HG02981 (cell line): ENCODE measurements at regions not wholly inside any gene's neighbourhood (a gene's known extent, or its start where the extent isn't known, plus 50 kb on each side); places are given as distances from the start of the nearest gene placed in this dataset.

Experiments
- ATAC-seq: cut with Tn5 transposase; IDR thresholded peaks from one replicate; pipeline ENCODE4 v1.9.1; 2021; ENCODE audit warnings: mild to moderate bottlenecking, moderate library complexity; ENCODE audit not compliant: unreplicated experiment

- ATAC-seq = no peak
Observed at GRCh38 chr9:18362901-18363685, 110.9 kb upstream of the ADAMTSL1 start.

GRCh38 chr9:18365651-18366050 lies 108.3 kb upstream of the ADAMTSL1 start:
- no peak for ATAC-seq

DNA sequence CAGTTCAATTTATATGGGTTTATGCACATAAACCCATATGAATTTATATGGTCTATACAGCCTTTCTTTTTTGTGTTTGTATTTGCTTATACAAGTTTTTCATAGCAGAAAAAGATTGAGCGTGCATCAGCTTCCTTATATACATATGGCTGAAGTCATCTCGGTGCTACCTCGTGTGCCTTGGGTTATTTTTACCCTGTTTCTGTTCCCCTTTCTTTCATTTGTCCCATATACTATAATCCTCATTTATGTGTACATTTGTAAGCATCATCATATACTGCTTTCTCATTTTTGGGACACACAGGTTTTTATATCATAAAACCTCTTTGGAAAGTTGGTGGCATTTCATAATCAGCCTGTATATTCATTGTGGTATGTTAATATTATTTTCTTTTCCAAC lies 107.8 kb upstream of the ADAMTSL1 start:
- ATAC-seq = no peak

DNA sequence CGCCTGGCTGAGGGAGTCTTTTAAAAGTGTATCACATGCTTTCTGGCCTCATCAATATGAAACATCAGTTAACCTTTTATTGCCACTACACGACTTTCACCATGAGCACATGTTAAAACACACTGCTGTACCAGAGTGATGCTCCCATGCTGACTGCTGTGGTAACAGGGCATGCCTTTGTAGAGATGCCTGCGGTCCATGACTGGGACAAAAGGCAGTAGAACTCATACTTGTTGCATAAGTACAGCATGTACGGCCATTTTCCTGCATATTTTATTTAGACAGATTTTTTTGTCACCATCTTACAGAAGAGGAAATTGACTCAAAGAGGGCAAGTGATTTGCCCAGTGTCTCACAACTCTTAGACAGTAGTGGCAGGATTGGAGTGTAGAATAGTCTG lies 105.7 kb upstream of the ADAMTSL1 start:
- no peak for ATAC-seq

- ATAC-seq = no peak
Observed at GRCh38 chr9:18371141-18371540, 102.8 kb upstream of the ADAMTSL1 start.

- ATAC-seq = no peak
Observed at GRCh38 chr9:18371621-18372020, 102.3 kb upstream of the ADAMTSL1 start.

- no peak for ATAC-seq
Observed at GRCh38 chr9:18379073-18379811, 94.7 kb upstream of the ADAMTSL1 start.

DNA sequence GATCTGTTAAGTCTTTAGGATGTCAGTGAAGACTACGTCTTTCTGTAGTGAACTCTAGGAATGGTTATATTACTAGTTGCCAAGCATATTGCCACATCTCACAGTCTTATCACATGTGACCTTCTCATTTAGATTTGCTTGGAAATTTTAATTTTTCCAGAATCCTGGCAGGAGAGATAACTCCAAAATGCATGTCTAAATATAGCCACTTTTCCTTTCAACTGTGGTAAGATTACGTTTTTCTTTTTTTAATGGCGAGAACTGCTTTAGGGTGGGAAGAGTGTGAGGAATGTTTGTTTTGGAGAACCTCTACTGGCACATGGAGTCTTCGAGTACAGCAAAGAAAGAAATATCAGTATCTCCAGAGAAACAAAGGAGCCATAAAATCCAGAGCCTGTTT lies 91.7 kb upstream of the ADAMTSL1 start:
- ATAC-seq = no peak

GRCh38 chr9:18384066-18384465 lies 89.9 kb upstream of the ADAMTSL1 start:
- no peak for ATAC-seq

DNA sequence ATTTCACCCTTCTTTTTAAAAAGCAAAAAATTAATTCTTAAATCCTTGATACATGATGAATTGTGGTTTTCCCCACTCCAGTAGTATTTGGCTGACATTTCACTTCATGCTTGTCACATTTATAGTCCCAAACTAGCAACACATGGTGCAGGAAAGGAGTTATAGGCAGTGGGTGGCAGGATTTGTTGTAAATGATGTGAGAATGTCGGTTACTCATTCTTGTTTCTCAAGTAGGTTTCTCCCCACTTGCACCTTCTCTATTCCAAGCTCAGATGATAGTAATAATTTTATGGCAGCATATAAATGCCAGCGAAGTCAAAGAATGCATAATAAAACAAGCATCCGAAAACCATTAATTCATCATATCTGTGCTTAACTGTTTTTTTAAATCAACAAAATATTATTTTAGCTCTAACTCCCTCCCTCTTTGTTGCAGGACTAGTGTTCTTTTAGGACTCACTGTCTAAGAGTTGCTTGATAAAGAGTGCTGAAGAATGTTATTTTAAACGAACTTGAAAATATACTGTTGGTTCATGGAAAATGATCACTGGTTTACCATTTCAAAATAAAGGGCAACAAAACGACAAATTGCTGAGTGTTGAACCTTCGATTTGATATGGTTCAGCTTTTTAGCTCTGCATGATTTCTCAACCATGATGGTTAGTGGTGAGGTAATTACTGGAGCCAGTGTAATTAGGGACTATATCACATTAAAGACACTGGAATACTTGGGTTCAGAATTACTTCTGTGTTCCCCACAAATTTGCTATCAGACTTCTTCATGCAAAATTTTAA lies 88.1 kb upstream of the ADAMTSL1 start:
- no peak for ATAC-seq

DNA sequence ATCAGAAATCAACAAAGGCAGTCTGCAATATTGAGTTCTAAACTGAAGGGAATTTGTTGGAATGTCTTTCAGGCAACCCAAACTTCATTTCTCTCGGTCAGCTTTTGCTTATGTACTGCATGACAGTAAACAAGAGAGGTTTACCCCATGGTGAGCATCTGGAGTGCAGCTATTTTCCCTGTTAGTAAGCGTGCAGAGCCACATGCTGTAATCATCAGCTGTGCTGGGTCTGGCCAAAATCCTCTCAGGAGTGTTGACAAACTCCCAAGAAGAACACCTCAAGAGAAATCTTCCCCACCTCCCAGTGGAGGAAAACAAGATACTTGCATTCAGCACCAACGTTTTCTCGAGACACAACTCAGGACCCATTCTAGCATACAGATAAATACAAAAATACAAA lies 83.6 kb upstream of the ADAMTSL1 start:
- no peak for ATAC-seq

DNA sequence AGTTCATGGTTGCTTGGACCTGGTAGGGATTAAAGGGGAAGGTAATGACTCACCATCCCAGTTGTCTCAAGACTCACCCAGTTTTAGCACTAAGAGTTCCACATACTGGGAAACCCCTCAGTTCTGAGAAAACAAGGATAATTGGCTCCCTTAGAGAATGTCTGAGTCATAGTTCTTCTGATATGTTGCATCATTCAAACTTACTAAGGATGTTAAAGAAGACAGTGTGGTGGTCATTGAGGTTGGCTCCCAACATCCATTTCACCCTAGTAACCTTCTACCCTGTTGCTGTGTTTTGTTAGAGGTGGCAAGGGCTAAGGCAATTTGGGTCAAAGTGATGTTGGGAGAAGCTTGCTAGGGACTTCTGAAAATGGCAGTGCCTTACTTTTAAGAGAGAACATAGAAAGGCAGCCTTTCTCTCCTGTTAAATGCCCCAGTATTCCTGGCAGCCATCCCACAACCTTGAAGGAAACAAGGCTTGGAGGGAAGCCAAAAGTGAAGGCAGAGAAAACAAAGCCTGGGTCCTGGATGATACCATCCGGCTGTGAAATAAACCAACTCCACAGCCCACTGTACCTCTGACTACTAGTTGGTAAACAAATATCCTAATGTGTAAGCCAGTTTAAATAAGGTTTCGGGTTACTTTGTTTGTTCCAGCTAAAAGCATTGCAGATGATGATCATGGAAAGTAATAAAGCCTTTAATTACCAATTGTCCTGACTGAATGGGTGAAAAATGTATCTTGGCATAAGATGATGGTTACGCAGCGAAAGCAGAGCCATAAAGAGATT lies 80.4 kb upstream of the ADAMTSL1 start:
- no peak for ATAC-seq

DNA sequence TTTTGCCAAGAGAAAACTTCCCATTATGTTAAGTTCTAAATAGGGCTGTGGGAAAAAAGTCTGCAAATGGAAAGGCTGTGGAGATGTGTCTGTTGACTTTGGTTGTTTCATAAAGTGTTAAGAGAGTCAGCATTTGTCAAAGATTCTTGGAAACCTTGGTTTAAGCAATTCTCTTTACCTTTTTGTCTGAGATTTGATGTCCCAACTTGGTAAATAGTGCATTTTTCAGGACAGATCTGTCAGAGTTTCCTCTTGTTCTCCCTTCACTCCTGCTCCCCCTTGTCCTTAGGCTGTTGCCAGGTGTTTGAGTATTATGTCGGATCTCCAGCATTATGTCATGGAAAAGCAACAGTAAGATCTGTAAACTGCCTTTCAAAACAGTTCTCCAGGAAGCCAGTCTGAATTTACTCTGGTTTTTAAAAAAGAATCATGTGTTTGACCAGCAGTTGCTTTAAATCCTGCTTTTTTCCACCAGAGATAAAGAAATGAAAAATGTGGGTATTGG lies 79.1 kb upstream of the ADAMTSL1 start:
- ATAC-seq = no peak

GRCh38 chr9:18396102-18396728 lies 77.7 kb upstream of the ADAMTSL1 start:
- no peak for ATAC-seq

DNA sequence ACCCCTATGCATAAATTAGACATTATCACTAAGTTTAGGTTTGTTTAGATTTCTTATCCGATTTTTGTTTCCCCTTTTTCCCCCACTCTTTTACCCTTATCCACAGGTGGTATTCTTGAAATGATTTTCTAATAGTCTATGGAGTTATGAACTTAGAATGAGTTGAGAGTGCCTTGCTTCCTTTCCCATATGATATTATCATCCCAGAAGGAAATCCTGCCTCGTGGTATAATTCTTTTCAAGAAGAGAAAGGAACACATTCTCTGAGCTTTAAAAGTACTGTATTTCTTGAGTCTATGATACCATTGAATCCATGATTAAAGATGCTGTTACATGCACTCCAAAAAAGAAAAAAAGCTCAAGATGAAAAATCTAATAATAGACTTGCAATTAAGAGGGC lies 76.9 kb upstream of the ADAMTSL1 start:
- no peak for ATAC-seq

GRCh38 chr9:18398038-18398437 lies 75.9 kb upstream of the ADAMTSL1 start:
- ATAC-seq = no peak

- no peak for ATAC-seq
Observed at GRCh38 chr9:18404434-18405029, 69.4 kb upstream of the ADAMTSL1 start.

GRCh38 chr9:18405240-18405639 lies 68.7 kb upstream of the ADAMTSL1 start:
- no peak for ATAC-seq

GRCh38 chr9:18410983-18411382 lies 63.0 kb upstream of the ADAMTSL1 start:
- no peak for ATAC-seq

DNA sequence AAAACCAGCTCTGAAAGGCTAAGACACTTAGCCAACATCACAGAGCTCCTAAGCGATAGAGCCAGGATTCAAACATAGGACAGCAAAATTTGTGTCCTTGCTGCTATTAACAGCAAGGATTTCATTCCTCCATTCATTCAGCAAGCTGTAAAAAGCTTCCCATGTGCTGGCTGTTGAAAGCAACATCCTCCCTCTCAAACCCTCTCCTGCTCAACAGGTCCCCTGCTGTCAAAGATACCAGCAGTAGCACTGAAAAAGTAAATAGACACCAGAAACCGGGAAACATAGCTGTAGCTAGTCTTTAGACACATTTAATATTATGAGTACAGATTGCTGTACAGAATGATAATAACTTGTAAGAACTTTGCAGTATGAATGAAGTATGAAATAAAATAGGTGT lies 52.6 kb upstream of the ADAMTSL1 start:
- no peak for ATAC-seq
